A549 (cell line): ENCODE measurements at regions not wholly inside any gene's neighbourhood (a gene's known extent, or its start where the extent isn't known, plus 50 kb on each side); places are given as distances from the start of the nearest gene placed in this dataset.

Experiments used
- CTCF ChIP-seq: fragments of >200 bp; sonication (Bioruptor Twin); formaldehyde crosslinking; IDR thresholded peaks from 3 replicates; pipeline ENCODE4 v1.5.1; 2016
- FOSL2 ChIP-seq, 2 experiments: fragments of 450-650 bp in 1 of 2; fragments of >200 bp in 1 of 2; sonication (Bioruptor Twin) in 1 of 2; formaldehyde crosslinking; IDR thresholded peaks; 2 replicates each; pipeline versions ENCODE4 v1.5.0 to v1.6.1; 2016 to 2020; ENCODE audit warnings: mild to moderate bottlenecking in 1 of 2, moderate library complexity in 1 of 2
- KDM1A ChIP-seq: fragments of 200-600 bp; sonication (generic); IDR thresholded peaks from 2 replicates; pipeline ENCODE4 v1.6.1; 2016; ENCODE audit warnings: low read depth, mild to moderate bottlenecking

- TF ChIP-seq KDM1A (no peak), CTCF (no peak), FOSL2 (IDR thresholded peaks at IDR 0.05) (no peak), FOSL2 (CRISPR knock-in tag; IDR thresholded peaks at IDR 0.05) (no peak)
Observed at GRCh38 chr6:102981490-102982015, 1588.0 kb downstream of the GRIK2 start.
